OCI-M1 (cell line): ENCODE measurements at regions not wholly inside any gene's neighbourhood (a gene's known extent, or its start where the extent isn't known, plus 50 kb on each side); places are given as distances from the start of the nearest gene placed in this dataset.
"Not testable (repeated sequence)": the region's sequence is repeated elsewhere in the genome, so short reads cannot be mapped to it uniquely, and the experiment has no call there.

ENCODE experiments used
- DNase-seq: peaks from one replicate; lab custom pipeline; 2025; lab: John Stamatoyannopoulos, UW

DNA sequence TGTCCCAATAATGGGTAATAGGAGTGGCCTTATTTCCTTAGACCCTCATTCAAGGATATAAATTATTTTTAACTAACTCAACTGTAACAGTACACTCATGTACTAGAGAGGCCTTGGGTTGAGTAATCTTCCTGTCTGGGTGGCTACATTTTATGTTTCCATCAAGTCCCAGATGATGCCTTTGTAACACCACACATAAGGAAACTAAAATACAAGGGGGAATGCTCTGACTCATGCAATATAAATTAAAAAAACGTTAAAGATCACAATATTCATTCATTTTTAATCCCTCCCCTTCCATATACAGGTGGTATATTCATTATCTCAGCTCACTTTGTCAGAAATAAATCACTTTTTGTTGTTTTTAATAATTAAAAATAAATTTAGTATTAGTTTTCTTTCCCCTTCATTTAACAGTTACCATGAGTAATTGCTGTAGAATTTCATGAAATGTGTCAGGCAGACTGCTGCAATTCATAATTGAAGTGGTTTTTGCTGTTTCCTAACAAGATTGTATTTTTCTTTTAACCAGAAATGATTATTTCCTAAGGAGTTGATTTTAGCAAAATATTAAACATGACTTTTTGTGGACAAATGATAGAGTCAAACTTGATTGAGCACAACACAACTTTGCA is 1403.6 kb downstream of the SUCLG1 start:
- DNase-seq = no peak

DNA sequence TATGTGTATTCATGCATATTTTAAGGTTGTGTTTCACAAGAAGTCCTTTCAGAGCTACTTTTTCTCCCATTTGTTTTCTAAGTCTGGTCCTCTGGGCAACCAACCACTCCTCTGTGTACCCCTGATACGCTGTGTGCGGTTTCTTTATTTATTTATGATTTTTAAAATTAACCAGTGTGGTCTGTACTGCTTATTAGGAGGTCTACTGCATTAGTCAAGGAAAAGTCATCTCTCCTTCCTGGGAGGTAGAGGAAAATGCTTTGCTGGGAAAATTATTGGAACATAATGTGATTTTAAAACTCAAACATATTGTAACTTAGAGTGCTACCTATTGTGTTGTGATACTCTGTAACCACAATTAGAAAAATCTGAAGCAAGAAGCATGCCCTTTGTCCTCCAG is 1404.3 kb downstream of the SUCLG1 start:
- DNase-seq = no peak

DNA sequence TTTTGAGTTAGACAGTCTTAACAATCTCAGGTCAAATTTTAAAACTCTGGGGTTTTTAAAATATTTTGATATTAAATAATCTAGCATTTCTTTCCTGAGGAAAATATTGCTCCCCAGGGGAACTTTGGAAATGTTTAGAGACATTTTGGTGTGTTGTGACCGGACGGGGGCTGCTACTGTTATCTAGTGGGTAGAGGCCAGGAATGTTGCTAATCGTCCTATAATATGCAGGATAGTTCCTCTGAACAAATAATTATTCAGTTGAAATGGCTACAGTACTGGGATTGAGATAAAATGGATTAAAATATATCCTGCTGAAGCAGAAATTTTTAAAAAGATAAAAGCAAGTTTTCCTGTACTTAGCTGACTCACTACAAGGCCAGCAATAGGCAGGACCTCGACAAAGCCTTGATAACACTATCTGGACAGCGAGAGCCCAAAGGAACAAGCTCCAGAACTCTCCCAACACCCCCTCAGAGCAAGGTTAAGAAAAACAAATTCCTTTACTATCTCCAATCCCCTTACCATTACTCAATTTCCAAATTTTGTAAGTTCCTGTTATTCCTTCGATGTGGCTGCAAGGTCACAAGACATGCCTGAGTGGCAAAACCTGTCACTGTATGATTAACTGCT is 1407.4 kb downstream of the SUCLG1 start:
- DNase-seq = peak; percentile 2

DNA sequence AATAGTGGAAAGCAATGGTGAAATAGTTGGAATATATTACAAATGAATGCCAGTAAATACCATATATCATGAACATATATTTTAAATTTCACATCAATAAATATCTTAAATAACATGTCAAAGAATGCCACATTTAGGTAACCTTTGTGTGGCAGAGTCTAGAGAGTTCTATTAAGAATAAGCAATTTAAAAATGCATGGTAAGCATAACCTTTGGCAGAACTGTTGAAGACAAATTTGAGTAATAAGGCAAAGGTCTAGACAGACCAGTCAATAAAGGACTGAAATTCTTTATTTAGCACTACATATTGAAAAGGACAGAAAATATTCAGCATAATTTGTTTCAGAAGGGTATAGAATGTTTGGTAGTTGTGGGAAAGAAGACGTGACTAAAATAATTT is 1417.0 kb downstream of the SUCLG1 start:
- no peak for DNase-seq

DNA sequence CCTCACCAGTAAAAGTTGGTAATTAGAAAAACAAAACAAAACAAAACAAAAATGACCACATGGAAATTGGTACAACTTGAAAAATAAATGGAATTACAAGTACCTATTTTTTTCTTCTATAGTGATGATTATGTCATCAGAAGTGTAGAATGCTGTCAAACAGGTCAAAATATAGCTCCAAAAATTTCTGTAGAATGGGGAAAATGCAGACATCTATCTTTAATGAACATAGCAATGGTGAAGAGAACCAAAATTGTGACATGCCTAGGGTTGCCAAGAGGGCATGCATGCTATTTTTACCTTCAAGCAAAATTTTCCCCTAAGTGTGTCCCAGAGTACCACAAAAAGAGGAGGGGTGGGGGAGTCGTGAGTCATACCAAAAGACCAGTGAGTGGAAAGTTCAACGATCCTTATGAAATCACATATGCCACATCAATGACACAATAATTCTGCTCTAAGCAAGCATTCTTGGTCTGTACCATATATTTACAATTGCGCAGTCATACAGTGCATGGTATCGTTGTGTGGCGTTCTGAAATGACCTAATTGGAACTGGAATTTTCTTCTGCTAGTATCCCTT is 1436.4 kb downstream of the SUCLG1 start:
- no peak for DNase-seq

DNA sequence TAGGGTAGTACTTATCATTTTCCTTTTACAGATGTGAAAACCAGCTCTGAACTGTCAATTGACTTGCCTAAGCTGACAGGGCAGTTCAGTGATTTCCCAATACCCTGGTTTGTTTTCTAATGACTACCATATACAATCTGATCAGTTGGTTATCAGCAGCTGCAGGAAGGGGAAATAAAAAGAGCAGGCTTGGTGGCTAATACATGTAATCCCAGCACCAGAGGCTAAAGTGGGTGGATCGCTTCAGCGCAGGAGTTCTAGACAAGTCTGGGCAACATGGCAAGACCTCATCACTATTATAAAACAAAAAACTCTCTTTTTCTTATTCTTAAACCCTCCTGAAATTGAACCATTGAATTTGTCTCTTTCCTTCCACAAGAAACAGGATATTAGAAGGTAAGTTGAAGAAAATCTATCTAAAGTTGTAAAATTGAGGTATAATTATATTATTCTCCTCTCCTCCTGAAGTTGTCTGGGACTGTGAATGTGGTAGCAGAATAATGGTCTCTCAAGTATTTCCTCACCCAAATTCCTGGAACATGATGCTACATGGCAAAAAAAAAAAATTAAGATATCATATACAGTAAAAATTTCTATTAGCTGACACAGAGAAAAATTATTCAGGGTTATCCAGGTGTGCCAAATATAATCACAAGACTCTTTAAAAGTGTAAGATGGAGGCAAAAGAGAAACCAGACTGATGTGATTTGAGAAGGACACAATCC is 1441.6 kb downstream of the SUCLG1 start:
- DNase-seq = no peak

DNA sequence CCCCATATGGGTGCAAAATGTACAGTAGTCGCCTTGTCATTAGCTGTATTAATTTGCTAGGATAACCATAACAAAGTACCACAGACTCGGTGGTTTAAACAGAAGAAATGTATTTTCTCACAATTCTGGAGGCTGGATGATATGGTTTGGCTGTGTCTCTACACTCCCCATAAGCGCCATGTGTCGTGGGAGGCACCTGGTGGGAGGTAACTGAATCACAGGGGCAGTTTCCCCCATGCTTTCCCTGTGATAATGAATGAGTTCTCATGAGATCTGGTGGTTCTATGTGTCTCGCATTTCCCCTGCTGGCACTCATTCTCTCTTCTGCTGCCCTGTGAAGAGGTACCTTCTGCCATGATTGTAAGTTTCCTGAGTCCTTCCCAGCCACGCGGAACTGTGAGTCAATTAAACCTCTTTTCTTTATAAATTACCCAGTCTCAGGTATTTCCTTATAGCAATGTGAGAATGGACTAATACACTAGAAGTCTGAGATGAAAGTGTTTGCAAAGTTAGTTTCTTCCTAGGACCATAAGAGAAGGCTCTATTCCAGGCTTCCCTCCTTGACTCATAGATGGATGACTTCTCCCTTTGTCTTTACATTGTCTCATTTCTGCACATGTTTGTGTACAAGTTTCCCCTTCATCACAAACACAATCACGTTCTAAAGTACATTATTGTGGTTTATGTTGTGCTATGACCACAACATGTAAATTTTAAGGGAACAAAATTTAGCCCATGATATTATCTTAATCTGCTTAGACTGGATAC is 1442.6 kb downstream of the SUCLG1 start:
- no peak for DNase-seq

DNA sequence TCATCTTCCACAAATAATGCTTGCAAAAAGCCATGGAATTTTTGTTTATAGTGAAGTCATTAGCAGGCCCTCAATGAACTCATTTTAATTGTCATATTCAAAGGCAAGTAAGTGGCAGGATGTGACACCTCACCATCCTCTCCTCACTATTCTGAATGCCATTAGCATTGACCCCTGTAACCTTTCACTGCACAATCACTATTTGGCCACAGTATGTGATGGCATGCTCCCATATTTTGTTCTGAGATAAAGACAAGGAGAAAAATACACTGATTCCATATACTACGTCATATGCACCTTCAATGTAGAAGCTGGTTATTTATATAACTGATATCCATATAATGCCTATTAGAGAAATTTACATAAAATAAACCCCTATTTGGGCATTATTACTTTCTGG is 1443.2 kb downstream of the SUCLG1 start:
- DNase-seq = no peak

DNA sequence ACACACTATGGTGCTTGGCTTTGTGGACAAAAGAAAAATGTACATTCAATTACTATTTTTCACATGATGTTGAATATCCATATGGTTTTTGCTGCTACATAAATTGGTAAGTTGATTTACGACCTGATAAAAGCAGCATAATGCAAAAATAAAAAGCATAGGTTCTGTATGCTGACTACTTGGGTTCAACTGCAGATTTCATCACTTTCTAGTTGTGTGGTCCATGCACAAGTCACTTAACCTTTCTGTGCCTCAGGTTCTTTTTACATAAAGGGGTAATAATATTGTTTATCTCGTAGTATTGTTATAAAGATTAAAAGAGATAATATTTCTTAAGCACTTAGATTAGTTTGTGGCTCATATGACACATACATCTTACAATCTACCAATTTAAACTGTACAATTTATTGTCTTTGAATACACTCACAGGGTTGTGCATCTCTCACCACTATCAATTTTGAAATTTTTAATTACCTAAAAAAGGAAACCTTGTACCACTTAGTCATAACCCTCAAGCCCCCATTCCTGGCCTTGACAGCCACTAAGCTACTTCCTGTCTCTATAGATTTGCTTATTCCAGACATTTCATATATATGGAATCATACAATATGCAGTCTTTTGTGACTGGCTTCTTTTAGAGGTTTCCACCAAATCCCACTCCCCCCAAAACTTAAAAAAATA is 1443.9 kb downstream of the SUCLG1 start:
- DNase-seq = no peak

DNA sequence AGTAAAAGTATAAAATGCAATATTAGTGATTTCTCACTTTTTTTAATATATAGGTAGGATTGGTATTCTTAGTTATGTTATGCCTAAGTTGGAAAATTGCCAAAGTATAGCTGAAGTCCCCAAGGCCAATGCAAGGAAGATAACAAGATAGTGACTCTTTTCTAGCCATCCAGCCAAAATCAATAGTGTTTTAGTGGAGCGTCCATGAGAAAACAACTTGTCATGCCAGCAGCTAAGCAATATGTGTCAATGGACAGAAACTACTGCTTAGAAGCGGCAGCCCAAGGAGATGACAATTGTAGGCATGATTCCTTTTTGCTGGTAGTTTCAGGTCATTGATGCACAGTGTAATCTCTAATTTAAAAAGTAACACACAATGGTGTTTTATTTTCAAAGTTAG is 1444.6 kb downstream of the SUCLG1 start:
- no peak for DNase-seq

DNA sequence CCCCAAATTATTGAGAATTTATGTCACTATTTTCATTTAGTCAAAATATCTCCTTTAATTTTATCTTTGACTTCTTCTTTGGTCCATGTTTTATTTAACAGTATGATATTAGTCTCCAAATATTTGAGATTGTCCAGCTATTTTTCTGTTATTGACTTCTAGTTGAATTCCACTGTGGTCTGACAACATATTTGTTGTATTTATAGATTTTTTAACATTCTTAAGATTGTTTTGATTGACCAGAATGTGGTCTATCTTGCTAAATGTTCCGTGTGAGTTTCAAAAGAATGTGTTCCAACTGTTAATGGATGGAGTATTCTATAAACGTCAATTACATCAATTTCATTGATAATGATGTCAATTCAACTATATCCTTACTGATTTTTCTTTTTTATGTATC is 1452.1 kb downstream of the SUCLG1 start:
- DNase-seq = no peak

DNA sequence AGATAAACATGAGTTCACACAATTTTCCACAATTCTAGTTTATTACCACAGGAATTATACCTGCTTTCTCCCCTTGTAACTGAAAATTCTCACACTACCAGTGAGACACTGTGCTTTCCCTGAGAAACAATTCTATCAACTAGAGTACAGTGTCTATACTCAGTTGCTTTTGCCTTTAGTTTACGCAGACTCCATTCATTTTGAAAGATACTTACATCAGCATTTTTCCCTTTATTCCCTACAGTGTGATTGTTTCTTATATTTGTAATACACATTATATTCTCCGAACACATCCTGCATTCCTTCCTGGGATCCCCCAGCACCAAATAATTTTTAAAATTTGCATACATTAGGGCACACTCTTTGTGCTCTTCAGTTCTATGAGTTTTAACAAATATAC is 1455.5 kb downstream of the SUCLG1 start:
- no peak for DNase-seq

DNA sequence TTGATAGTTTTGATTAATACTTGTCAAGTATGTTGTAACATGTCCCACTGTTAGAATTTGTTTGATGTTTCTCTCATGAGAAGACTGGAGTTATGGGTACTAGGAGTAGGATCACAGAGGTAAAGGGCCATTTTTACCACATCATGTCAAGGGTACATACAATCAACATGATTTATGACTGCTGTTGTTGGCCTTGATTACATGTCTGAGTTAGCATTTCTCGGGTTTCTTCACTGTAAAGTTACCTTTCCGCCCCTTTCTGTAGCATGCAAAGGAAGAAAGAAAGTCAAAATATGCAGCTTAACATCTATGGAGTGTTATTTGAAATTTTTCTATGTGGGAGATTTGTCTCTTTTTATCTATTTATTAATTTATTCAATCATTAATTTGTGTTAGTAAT is 1456.4 kb downstream of the SUCLG1 start:
- no peak for DNase-seq

DNA sequence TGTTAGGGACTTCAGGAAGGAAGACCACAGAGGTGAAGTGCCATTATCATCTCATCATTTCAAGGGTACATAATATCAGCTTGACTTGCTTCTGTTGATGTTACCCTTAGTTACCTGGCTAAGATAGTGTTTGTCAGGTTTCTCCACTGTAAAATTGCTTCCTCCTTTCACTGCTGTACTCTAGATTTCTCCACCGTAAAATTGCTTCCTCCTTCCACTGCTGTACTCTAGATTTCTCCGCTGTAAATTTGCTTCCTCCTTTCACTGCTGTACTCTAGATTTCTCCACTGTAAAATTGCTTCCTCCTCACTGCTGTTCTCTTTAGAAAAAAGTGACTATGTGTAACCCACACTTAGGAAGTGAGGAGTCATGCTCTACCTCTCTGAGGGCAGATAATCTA is 1460.3 kb downstream of the SUCLG1 start:
- peak; percentile 71 for DNase-seq

DNA sequence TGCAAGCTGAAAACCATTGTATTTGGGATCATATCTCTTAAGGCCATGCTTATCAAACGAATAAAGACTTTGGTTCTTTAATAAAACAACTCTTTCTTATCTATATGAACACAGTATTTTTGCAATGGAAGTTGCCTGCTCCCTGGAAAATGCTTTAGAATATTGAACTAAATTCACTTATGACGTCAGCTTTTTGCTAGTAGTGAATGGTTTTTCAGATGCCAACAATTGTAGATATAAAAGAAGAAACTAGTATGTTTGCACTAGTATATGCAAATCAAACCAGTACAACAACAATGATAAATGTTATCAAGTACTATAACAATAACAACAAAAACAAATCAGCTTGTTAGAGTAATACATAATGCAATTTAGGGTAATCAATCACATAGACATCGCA is 1462.9 kb downstream of the SUCLG1 start:
- no peak for DNase-seq

DNA sequence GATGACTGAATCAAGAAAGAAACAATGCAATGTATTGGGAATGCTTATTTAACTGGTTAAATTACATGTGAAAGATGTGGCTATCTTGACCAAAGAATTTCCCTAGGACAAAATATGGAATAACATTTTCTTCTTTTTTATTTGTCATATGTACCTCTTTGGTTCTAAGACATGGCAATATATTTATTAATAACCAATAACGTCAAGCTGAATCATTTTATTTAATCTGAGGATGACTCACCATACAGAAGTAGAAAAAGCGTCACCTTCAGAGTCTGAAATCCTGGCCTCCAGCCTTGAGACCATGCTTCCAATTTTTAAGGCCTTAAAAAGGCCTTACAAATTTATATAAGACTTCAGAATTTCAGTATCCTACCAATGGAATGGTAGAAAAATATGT is 1464.9 kb downstream of the SUCLG1 start:
- DNase-seq = no peak

DNA sequence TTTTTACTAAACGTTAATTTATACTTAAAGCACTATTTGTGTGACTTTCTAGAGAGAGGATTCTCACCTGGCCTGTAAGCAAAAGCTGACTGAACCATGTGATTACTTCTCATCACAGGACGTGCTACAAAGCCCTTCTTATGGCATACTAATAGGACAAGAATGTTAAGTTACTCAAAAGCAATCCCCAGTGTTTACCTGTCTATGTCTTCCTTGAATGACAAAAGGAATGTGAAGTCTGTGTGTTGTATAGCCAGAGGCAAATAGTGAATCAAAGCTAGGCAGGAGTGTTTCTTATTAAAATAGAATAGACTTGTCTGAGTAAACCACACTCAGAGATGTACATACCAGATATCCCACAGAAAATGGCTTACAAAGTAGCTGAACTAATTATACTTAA is 1465.5 kb downstream of the SUCLG1 start:
- no peak for DNase-seq

DNA sequence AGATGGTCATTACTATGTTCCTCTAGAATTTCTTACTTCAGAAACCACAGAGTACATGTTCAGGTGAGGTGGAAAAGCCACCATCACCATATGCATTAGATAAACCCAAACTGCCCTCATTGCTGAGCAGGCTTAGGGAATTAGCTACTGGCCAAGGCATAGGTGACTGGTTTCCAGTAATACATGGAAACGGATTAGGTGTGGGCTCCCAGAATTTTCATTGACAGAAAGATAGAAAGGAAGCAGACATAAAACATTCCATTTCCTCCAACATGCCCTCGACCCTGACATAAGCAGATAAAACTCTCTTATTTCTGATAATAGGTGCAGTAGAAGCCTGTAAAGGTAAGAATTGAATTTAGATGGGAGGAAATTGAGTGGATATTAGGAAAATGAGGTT is 1466.1 kb downstream of the SUCLG1 start:
- no peak for DNase-seq

DNA sequence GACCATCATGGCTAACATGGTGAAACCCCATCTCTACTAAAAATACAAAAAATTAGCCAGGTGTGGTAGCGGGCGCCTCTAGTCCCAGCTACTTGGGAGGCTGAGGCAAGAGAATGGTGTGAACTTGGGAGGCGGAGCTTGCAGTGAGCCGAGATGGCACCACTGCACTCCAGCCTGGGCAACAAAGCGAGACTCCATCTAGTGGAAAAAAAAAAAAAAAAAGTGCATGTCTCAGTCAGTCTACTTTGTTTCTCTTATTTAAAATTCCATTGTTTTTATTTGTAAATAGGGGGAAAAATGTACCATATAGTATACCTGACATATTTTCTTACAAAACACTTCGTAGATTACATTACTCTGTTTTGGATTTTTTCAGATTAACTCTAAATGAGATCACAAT is 1471.4 kb downstream of the SUCLG1 start:
- DNase-seq = not testable (repeated sequence)

DNA sequence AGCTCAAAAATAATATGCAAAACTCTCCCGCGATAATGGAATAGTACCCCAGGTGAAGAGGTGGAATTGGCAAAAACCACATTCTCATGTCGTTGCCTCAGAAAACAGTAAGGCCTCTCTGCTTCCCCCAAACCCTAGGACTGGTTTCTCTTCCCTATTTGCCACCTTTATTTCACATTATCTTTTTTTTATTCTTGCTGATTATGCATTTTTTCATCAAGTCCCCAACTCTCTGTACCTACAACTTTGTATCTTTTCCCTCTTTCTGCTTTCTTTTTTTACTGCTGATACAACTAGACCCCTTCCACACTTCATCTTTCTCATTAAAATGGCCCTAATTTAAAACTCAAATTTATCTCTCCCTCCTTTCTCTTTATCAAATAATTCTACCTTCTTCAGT is 1472.2 kb downstream of the SUCLG1 start:
- no peak for DNase-seq

DNA sequence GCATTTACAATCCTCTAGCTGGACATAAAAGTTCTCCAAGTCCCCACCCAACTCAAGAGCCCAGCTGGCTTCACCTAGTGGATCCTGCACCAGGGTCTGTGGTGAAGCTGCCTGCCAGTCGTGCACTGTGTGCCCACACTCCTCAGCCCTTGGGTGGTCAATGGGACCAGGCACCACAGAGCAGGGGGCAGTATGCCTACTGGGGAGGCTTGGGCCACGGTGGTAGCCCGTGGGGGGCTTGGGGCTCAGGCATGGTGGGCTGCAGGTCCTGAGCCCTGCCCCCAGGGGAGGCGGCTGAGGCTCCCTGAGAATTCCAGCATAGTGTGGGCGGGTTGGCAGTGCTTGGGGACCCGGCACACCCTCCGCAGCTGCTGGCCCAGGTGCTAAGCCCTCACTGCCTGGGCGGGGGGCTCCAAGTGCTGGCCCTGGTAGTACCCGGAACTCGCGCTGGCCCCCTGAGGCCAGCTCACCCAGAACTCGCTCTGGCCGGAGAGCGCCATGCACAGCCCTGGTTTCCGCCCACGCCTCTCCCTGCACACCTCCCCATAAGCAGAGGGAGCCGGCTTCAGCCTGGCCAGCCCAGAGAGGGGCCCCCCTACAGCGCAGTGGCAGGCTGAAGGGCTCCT is 1473.4 kb downstream of the SUCLG1 start:
- no peak for DNase-seq
